ENCODE measurements at regions not wholly inside any gene's neighbourhood (a gene's known extent, or its start where the extent isn't known, plus 50 kb on each side); places are given as distances from the start of the nearest gene placed in this dataset.

- DNase-seq: no peak
- H3K9me3 ChIP-seq: no peaks in the 10 kb centered on the region
- H3K27ac ChIP-seq: no peak overlapping the region
- no peaks in the 10 kb centered on the region for H3K36me3 ChIP-seq
- no peaks in the 10 kb centered on the region for H3K4me1 ChIP-seq
- TF ChIP-seq CTCF (IDR thresholded peaks at IDR 0.05): no peak
- intact Hi-C loops (cut with DNase I): no loop called here
- H3K9ac ChIP-seq (ENCODE audit: low read depth in 2 of 2, low read length in 2 of 2): no peak overlapping the region
- no peak overlapping the region for H3K4me3 ChIP-seq
- no peaks in the 10 kb centered on the region for H3K27me3 ChIP-seq
Measured at GRCh38 chr1:216932424-216932823, 209.2 kb upstream of the ESRRG start.

GRCh38 chr1:216929870-216930582 lies 206.8 kb upstream of the ESRRG start:
- no peaks in the 10 kb centered on the region for H3K9me3 ChIP-seq
- no peak overlapping the region for H3K4me3 ChIP-seq
- H3K4me1 ChIP-seq: no peaks in the 10 kb centered on the region
- intact Hi-C loops (cut with DNase I): no loop called here
- no peak overlapping the region for H3K9ac ChIP-seq (ENCODE audit: low read depth in 2 of 2, low read length in 2 of 2)
- H3K27ac ChIP-seq: no peak overlapping the region
- no peak for TF ChIP-seq CTCF (IDR thresholded peaks at IDR 0.05)
- H3K36me3 ChIP-seq: no peaks in the 10 kb centered on the region
- no peaks in the 10 kb centered on the region for H3K27me3 ChIP-seq
- no peak for DNase-seq

- intact Hi-C loops (cut with DNase I): no loop called here
Measured at GRCh38 chr1:216927633-216928032, 204.4 kb upstream of the ESRRG start.

GRCh38 chr1:216926720-216927510 lies 203.7 kb upstream of the ESRRG start:
- no peaks in the 10 kb centered on the region for H3K27me3 ChIP-seq
- no peak for DNase-seq
- H3K27ac ChIP-seq: no peak overlapping the region
- no peak overlapping the region for H3K9ac ChIP-seq (ENCODE audit: low read depth in 2 of 2, low read length in 2 of 2)
- no peaks in the 10 kb centered on the region for H3K36me3 ChIP-seq
- TF ChIP-seq CTCF (IDR thresholded peaks at IDR 0.05): no peak
- intact Hi-C loops (cut with DNase I): no loop called here
- no peaks in the 10 kb centered on the region for H3K4me1 ChIP-seq
- no peaks in the 10 kb centered on the region for H3K9me3 ChIP-seq
- no peak overlapping the region for H3K4me3 ChIP-seq

More at GRCh38 chr1:216927633-216928032, 204.4 kb upstream of the ESRRG start:
- Histone ChIP-seq H3K9me3 (no peaks in the 10 kb centered on the region), H3K9ac (ENCODE audit: low read depth in 2 of 2, low read length in 2 of 2) (no peak overlapping the region), H3K4me3 (no peak overlapping the region), H3K27me3 (no peaks in the 10 kb centered on the region), H3K36me3 (no peaks in the 10 kb centered on the region), H3K4me1 (no peaks in the 10 kb centered on the region), H3K27ac (no peak overlapping the region)
- TF ChIP-seq CTCF (IDR thresholded peaks at IDR 0.05): no peak
- DNase-seq: no peak

- no peaks in the 10 kb centered on the region for H3K36me3 ChIP-seq
- DNase-seq: no peak
- H3K27me3 ChIP-seq: no peaks in the 10 kb centered on the region
- H3K9ac ChIP-seq (ENCODE audit: low read depth in 2 of 2, low read length in 2 of 2): no peak overlapping the region
- H3K9me3 ChIP-seq: no peaks in the 10 kb centered on the region
- intact Hi-C loops (cut with DNase I): no loop called here
- H3K4me1 ChIP-seq: no peaks in the 10 kb centered on the region
- TF ChIP-seq CTCF (IDR thresholded peaks at IDR 0.05): no peak
- H3K4me3 ChIP-seq: no peak overlapping the region
- H3K27ac ChIP-seq: no peak overlapping the region
Measured at GRCh38 chr1:216925962-216926625, 202.9 kb upstream of the ESRRG start.
